Body of pancreas (tissue), 4 donors: ENCODE measurements at regions not wholly inside any gene's neighbourhood (a gene's known extent, or its start where the extent isn't known, plus 50 kb on each side); places are given as distances from the start of the nearest gene placed in this dataset.

Experiments
- ATAC-seq: fragments of 150-250 bp; one replicate; pipeline ENCODE4 v1.9.1; 2016
- DNase-seq, 4 donors: peaks; one replicate each; pipeline ENCODE4 v3.0.0-alpha.2; 2019
- H3K27ac ChIP-seq, 4 donors: fragments of 200-600 bp; sonication (generic); 1 replicate in 3 of 4; 2 replicates in 1 of 4; pipeline versions ENCODE4 v1.5.1 to v1.6.1; 2016 to 2019; ENCODE audit warnings: mild to moderate bottlenecking in 1 of 4, mixed read lengths in 1 of 4, moderate library complexity in 1 of 4
- H3K27me3 ChIP-seq, 2 donors: fragments of 200-600 bp; sonication (generic); one replicate each; pipeline ENCODE4 v1.6.0; 2016; ENCODE audit warnings: mild to moderate bottlenecking in 1 of 2
- H3K36me3 ChIP-seq, 2 donors: fragments of 200-600 bp; sonication (generic); replicated peaks in 1 of 2; 2 replicates each; pipeline ENCODE4 v1.5.1; 2016; ENCODE audit warnings: low read depth in 2 of 2; ENCODE audit not compliant: insufficient read depth in 1 of 2
- H3K4me1 ChIP-seq: fragments of 200-600 bp; sonication (generic); one replicate; pipeline ENCODE4 v1.6.0; 2016
- H3K4me3 ChIP-seq, 2 donors: fragments of 200-600 bp; sonication (generic); 1 replicate in 1 of 2; 2 replicates in 1 of 2; pipeline ENCODE4 v1.5.1; 2016 to 2019
- H3K9me3 ChIP-seq, 3 donors: fragments of 200-600 bp; sonication (generic); 1 replicate in 2 of 3; 2 replicates in 1 of 3; pipeline ENCODE4 v1.5.1; 2016
- POLR2A ChIP-seq, 3 donors: fragments of 450-650 bp; IDR thresholded peaks; one replicate each; pipeline ENCODE4 v1.6.1; 2016; ENCODE audit warnings: antibody characterized with exemption in 3 of 3, mild to moderate bottlenecking in 2 of 3
- WGBS, 2 donors: methylation state at CpG; one replicate each; pipeline ENCODE4 v1.1.5; 2017; 5-methylcytosine and 5-hydroxymethylcytosine counted together
- intact Hi-C: fragments of 100-400 bp; cut with DNase I; formaldehyde crosslinking; loops from one replicate; pipeline ENCODE4 v1.15.1; 2023
- TF ChIP-seq, protein P1 (sequence below), 7 experiments: fragments of 450-650 bp in 4 of 7; fragments of 200-600 bp in 3 of 7; sonication (generic) in 3 of 7; IDR thresholded peaks; one replicate each; pipeline ENCODE4 v1.5.1; 2016 to 2019; ENCODE audit warnings: antibody characterized with exemption in 7 of 7

DNA sequence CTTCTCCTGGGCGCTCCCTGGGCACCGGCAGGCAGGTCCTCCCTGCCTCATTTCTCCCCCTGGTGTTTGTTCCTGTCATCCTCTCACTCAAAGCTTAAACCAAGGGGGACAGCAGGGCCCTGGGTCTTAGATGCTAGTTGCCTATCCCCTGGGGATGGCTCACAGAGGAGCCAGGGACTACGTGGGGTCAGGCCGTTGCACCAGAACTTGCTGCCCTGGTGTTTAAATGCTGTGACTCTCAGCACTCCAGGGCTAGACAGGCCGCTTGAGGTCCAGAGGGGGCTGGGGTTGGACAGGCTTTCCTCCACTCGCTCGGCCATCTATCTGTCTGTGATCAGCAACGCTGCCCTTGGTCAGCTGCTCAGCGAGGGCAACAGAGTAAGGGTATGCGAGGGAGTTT, 340.3 kb downstream of the CXCL12 start:
- DNase-seq = no peak
- Histone ChIP-seq H3K9me3 (no peaks in the 10 kb centered on the region), H3K36me3 (no peaks in the 10 kb centered on the region), H3K4me1 (peaks cover 18% of the 10 kb centered on the region), H3K27me3 (no peaks in the 10 kb centered on the region), H3K27ac (no peak overlapping the region), H3K4me3 (no peak overlapping the region)
- intact Hi-C loops = no loop called here
- WGBS, 2 donors = 78 to 96% methylated on average over 8 to 10 of the region's 10 CpGs
- ATAC-seq = no peak
- TF ChIP-seq, protein P1, sequence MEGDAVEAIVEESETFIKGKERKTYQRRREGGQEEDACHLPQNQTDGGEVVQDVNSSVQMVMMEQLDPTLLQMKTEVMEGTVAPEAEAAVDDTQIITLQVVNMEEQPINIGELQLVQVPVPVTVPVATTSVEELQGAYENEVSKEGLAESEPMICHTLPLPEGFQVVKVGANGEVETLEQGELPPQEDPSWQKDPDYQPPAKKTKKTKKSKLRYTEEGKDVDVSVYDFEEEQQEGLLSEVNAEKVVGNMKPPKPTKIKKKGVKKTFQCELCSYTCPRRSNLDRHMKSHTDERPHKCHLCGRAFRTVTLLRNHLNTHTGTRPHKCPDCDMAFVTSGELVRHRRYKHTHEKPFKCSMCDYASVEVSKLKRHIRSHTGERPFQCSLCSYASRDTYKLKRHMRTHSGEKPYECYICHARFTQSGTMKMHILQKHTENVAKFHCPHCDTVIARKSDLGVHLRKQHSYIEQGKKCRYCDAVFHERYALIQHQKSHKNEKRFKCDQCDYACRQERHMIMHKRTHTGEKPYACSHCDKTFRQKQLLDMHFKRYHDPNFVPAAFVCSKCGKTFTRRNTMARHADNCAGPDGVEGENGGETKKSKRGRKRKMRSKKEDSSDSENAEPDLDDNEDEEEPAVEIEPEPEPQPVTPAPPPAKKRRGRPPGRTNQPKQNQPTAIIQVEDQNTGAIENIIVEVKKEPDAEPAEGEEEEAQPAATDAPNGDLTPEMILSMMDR (IDR thresholded peaks at IDR 0.05) = no peak
- no peak for TF ChIP-seq POLR2A (IDR thresholded peaks at IDR 0.05)

DNA sequence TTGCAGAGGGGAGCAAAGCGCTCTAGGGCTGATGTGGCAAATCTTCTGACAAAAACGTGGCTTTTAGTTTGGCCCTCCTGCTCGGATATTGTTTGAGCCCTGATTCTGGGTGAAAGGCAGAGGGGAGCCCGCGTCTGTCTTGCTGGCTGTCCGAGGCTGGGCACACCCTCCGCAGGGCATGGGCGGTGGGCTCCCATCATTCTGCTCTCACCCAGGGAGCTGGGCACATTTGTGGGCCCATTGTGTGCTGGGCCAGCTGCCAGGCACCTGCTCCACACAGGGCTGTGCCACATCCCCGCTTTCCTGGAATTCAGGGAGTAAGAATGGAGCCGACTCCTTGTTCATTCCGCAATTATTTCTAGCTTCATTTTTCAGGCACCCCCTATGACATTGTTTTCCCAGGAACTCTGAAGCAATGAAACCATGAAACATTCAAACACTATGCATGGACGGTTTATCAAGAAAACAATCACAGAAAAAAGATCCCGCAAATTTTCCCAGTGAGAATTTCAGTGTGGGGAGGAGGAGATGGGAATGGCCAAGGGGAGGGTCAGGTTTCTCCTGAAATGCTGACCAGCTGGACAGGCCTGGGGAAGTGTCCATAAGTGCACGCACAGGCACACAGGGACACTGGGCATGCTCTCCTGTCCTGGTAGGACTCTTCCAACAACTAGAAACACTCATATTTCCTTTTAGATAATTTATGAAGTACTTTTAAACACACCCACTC, 341.1 kb downstream of the CXCL12 start:
- ATAC-seq = no peak
- intact Hi-C loops = no loop called here

DNA sequence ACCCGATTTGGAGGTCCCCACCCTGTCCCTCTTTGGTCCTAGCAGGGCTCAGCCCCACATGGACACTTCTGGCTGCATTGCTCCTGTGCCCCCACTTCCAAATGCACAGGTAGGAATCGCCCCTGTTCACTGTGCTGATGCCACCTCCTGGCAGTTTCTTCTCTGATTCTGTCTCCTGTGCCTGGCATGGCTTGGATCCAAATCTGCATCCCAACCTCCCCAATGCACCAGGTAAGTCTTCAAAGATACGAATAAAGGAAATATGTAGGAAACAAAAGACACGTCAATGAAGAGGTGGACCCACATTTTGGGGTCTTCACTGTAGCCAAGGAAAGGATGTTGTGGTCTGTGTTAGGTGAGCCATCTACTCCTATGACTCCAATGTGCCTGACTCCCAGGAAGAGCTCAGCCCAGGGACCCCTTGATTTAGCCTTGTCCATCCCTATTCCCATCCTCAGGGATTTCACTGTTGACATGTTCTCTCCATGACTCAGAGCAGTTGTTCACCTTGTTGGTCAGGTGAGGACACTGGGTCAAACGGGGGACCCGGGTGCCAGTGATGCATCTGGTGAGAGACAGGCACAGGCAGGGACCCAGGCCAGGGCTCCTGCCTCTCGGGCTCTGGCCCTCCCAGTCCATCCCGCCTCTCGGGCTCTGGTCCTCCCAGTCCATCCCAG, 341.8 kb downstream of the CXCL12 start:
- WGBS, 2 donors = 68 to 83% methylated on average over 5 to 9 of the region's 9 CpGs
- DNase-seq (no peak), ATAC-seq (no peak)
- H3K9me3 ChIP-seq = no peaks in the 10 kb centered on the region
- H3K36me3 ChIP-seq = no peaks in the 10 kb centered on the region
- intact Hi-C loops = no loop called here
- no peak overlapping the region for H3K4me3 ChIP-seq
- no peak for TF ChIP-seq POLR2A (IDR thresholded peaks at IDR 0.05)
- TF ChIP-seq, protein P1 (IDR thresholded peaks at IDR 0.05) = no peak
- no peak overlapping the region for H3K27ac ChIP-seq
- H3K27me3 ChIP-seq = no peaks in the 10 kb centered on the region
- peaks cover 20% of the 10 kb centered on the region for H3K4me1 ChIP-seq

More for the DNA sequence above, 341.1 kb downstream of the CXCL12 start:
- Histone ChIP-seq H3K4me1 (peaks cover 20% of the 10 kb centered on the region), H3K4me3 (no peak overlapping the region), H3K9me3 (no peaks in the 10 kb centered on the region), H3K36me3 (no peaks in the 10 kb centered on the region), H3K27me3 (no peaks in the 10 kb centered on the region), H3K27ac (no peak overlapping the region)
- DNase-seq = no peak
- TF ChIP-seq, protein P1 (IDR thresholded peaks at IDR 0.05) = no peak
- TF ChIP-seq POLR2A (IDR thresholded peaks at IDR 0.05) = no peak
- WGBS, 2 donors = 86 to 88% methylated on average over 12 to 14 of the region's 14 CpGs

DNA sequence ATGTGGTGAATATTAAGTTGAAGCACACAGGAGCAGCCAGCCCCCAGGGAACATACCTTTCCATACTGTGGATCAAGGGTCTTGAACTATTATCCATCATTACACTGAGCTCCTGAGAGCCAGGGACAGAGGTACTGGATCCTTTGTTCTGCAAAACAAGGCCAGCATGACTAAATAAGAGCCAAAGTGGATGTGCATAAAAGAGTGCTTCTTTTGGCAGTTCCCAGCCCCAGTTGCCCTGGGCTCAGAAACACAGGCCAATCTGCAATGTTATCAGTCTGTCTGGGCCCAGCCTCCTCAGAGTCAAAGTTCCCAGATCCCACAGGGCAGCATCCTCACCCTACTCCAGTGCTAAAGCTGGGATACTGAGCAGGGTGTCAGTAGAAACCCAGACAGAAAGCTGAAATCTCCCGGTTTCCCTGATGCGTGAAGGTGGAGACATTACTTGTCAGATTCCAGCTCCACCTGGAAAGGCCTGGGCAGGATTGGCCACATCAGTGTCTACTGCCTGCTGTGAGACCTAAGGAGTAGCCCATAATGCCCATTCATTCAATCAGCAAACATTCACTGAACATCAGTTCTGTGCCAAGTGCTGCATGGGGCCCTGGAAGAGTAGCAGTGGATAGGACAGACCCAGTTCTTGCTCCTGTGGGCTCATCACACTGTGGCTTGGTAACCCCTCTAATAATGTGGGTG, 342.7 kb downstream of the CXCL12 start:
- Histone ChIP-seq H3K36me3 (no peaks in the 10 kb centered on the region), H3K27me3 (no peaks in the 10 kb centered on the region), H3K9me3 (no peaks in the 10 kb centered on the region), H3K4me1 (peaks cover 20% of the 10 kb centered on the region), H3K4me3 (no peak overlapping the region), H3K27ac (no peak overlapping the region)
- ATAC-seq = no peak
- no peak for DNase-seq
- 100% methylated on average over 2 of the region's 2 CpGs for WGBS, 2 donors
- intact Hi-C loops = no loop called here
- TF ChIP-seq, protein P1 (IDR thresholded peaks at IDR 0.05) = no peak
- TF ChIP-seq POLR2A (IDR thresholded peaks at IDR 0.05) = no peak
